ENCODE measurements at regions not wholly inside any gene's neighbourhood (a gene's known extent, or its start where the extent isn't known, plus 50 kb on each side); places are given as distances from the start of the nearest gene placed in this dataset.

DNA sequence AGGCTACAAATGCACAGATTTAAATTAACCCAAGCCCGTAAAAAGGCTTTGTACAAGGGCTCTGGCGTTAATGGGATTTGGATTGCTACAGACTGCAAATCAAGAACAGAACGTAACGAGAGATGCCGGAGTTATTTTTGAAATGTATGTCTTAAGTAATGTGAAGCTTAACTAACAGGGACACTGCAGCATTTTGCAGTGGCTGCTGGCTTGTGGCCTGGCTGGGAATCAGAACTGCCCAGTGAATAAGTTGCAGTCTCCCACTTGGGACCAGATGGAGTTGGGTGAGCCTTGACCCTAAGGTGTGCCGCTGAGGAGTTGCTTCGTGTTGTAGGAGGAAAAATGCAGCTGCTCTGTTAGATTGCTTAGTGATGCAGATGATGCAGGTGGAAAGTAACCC, 318.4 kb downstream of the DHX15 start:
- H3K36me3 ChIP-seq (ENCODE audit: control insufficient read depth in 1 of 2, insufficient read depth in 2 of 2, low read length in 2 of 2), result no peaks in the 10 kb centered on the region
- no CpG with 5 or more reads among the region's 7 CpGs for WGBS (ENCODE audit: extremely low coverage, insufficient coverage, insufficient read length)

DNA sequence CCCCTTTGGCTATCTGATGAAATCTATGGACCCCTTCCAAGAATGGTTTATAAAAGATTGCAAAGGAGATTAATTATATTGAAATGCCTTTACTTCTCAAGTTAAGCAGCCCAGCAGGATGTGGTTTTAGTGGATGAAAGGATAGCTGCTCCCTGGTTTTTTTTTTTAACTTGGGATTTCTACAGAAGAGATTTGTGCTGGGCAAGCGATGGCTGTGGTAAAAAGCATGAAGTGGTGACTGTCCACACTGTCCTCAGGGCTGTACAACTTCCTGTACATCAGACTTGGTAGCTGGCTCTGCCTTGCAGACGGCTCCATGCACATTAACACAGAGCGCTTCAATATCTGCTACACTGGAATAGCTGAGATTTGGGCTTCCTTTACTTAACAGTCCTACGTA, 321.7 kb downstream of the DHX15 start:
- H3K4me1 ChIP-seq (ENCODE audit: control insufficient read depth in 1 of 2, insufficient read depth in 2 of 2, low read length in 2 of 2), result peaks cover 13 to 21% of the 10 kb centered on the region in 2 experiments
- no peaks in the 10 kb centered on the region for H3K27me3 ChIP-seq (ENCODE audit: insufficient read depth, low read length)
- H3K4me2 ChIP-seq (ENCODE audit: low read length), result no peak overlapping the region
- H3K36me3 ChIP-seq (ENCODE audit: control insufficient read depth in 1 of 2, insufficient read depth in 2 of 2, low read length in 2 of 2), result no peaks in the 10 kb centered on the region
- DNase-seq, result no peak
- no peak overlapping the region for H4K12ac ChIP-seq (ENCODE audit: low read depth, low read length)
- no peak overlapping the region for H3K18ac ChIP-seq (ENCODE audit: low read length)
- H3K14ac ChIP-seq (ENCODE audit: low read length), result no peak overlapping the region
- no peak overlapping the region for H3K9ac ChIP-seq (ENCODE audit: low read length)
- no peak overlapping the region for H3K4ac ChIP-seq (ENCODE audit: low read depth, low read length)
- H3K4me3 ChIP-seq (ENCODE audit: low read depth, low read length), result no peak overlapping the region
- H4K91ac ChIP-seq (ENCODE audit: low read depth, low read length), result no peak overlapping the region
- peaks cover 2% of the 10 kb centered on the region for H3K79me2 ChIP-seq (ENCODE audit: control insufficient read depth, insufficient read depth, low read length, poor library complexity)
- WGBS (ENCODE audit: extremely low coverage, insufficient coverage, insufficient read length), result no CpG with 5 or more reads among the region's 4 CpGs
- peaks cover 10% of the 10 kb centered on the region for H3K79me1 ChIP-seq (ENCODE audit: low read length)
- no peak overlapping the region for H2BK12ac ChIP-seq (ENCODE audit: low read length)
- H2AK5ac ChIP-seq (ENCODE audit: low read length), result no peak overlapping the region
- peak overlapping the region; percentile 12 for H3K27ac ChIP-seq (ENCODE audit: low read depth, low read length)
- no peak overlapping the region for H3K23ac ChIP-seq (ENCODE audit: low read length)
- no peak overlapping the region for H2BK5ac ChIP-seq (ENCODE audit: low read depth, low read length, poor library complexity)
- H2BK120ac ChIP-seq (ENCODE audit: insufficient read depth, low read length, poor library complexity), result no peak overlapping the region
- no peak overlapping the region for H2AFZ ChIP-seq (ENCODE audit: insufficient read depth, low read length, poor library complexity)
- H3K9me3 ChIP-seq (ENCODE audit: insufficient read depth, low read depth, low read length), result no peaks in the 10 kb centered on the region
- H4K8ac ChIP-seq (ENCODE audit: low read depth, low read length), result no peak overlapping the region

More for the DNA sequence above, 318.4 kb downstream of the DHX15 start:
- H4K8ac ChIP-seq (ENCODE audit: low read depth, low read length), result peak overlapping the region; percentile 22
- no peak overlapping the region for H3K4me2 ChIP-seq (ENCODE audit: low read length)
- H2AK5ac ChIP-seq (ENCODE audit: low read length), result no peak overlapping the region
- no peak overlapping the region for H3K9ac ChIP-seq (ENCODE audit: low read length)
- no peak overlapping the region for H3K27ac ChIP-seq (ENCODE audit: low read depth, low read length)
- H2BK12ac ChIP-seq (ENCODE audit: low read length), result peak overlapping the region; percentile 82
- H3K14ac ChIP-seq (ENCODE audit: low read length), result peak overlapping the region; percentile 13
- no peak overlapping the region for H4K12ac ChIP-seq (ENCODE audit: low read depth, low read length)
- peak overlapping the region; percentile 63 for H4K91ac ChIP-seq (ENCODE audit: low read depth, low read length)
- peak overlapping the region; percentile 29 for H2BK120ac ChIP-seq (ENCODE audit: insufficient read depth, low read length, poor library complexity)
- no peaks in the 10 kb centered on the region for H3K9me3 ChIP-seq (ENCODE audit: insufficient read depth, low read depth, low read length)
- H3K23ac ChIP-seq (ENCODE audit: low read length), result no peak overlapping the region
- peaks cover 13 to 21% of the 10 kb centered on the region in 2 experiments for H3K4me1 ChIP-seq (ENCODE audit: control insufficient read depth in 1 of 2, insufficient read depth in 2 of 2, low read length in 2 of 2)
- no peaks in the 10 kb centered on the region for H3K27me3 ChIP-seq (ENCODE audit: insufficient read depth, low read length)
- no peak overlapping the region for H3K18ac ChIP-seq (ENCODE audit: low read length)
- no peak overlapping the region for H2AFZ ChIP-seq (ENCODE audit: insufficient read depth, low read length, poor library complexity)
- H3K79me2 ChIP-seq (ENCODE audit: control insufficient read depth, insufficient read depth, low read length, poor library complexity), result peaks cover 2% of the 10 kb centered on the region
- H3K4me3 ChIP-seq (ENCODE audit: low read depth, low read length), result no peak overlapping the region
- H3K4ac ChIP-seq (ENCODE audit: low read depth, low read length), result no peak overlapping the region
- H3K79me1 ChIP-seq (ENCODE audit: low read length), result peaks cover 10% of the 10 kb centered on the region
- peak overlapping the region; percentile 3 for H2BK5ac ChIP-seq (ENCODE audit: low read depth, low read length, poor library complexity)
- peak in 1 of 2 donors; percentile 20 for DNase-seq

DNA sequence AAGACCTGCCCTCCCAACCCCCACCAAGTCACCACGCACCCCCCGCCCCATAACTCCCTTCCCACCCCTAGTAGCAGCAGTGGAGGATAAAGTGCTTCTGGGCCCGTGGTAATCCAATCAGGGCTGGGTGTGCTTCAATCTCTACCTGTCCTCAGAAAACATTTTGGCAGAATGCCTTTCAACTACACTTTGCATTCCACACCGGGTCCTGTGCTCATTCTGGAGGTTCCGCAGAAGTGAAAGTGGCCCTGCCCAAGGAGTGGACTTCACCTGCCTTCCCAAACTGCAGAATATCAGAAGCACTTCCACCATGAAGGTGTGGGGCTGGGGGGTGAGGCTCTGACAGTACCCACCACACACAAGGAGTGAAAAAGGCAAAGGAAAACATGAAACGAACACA, 322.3 kb downstream of the DHX15 start:
- H3K4me2 ChIP-seq (ENCODE audit: low read length), result peak overlapping the region; percentile 20
- H2BK12ac ChIP-seq (ENCODE audit: low read length), result no peak overlapping the region
- H4K91ac ChIP-seq (ENCODE audit: low read depth, low read length), result no peak overlapping the region
- no peaks in the 10 kb centered on the region for H3K27me3 ChIP-seq (ENCODE audit: insufficient read depth, low read length)
- H2BK120ac ChIP-seq (ENCODE audit: insufficient read depth, low read length, poor library complexity), result peak overlapping the region; percentile 59
- no peak overlapping the region for H3K23ac ChIP-seq (ENCODE audit: low read length)
- no CpG with 5 or more reads among the region's 6 CpGs for WGBS (ENCODE audit: extremely low coverage, insufficient coverage, insufficient read length)
- H3K79me1 ChIP-seq (ENCODE audit: low read length), result peaks cover 7% of the 10 kb centered on the region
- H3K4me3 ChIP-seq (ENCODE audit: low read depth, low read length), result no peak overlapping the region
- H3K27ac ChIP-seq (ENCODE audit: low read depth, low read length), result peak overlapping the region; percentile 12
- peaks cover 13 to 19% of the 10 kb centered on the region in 2 experiments for H3K4me1 ChIP-seq (ENCODE audit: control insufficient read depth in 1 of 2, insufficient read depth in 2 of 2, low read length in 2 of 2)
- H3K9ac ChIP-seq (ENCODE audit: low read length), result no peak overlapping the region
- no peak overlapping the region for H3K14ac ChIP-seq (ENCODE audit: low read length)
- H2BK5ac ChIP-seq (ENCODE audit: low read depth, low read length, poor library complexity), result no peak overlapping the region
- H4K12ac ChIP-seq (ENCODE audit: low read depth, low read length), result no peak overlapping the region
- no peaks in the 10 kb centered on the region for H3K9me3 ChIP-seq (ENCODE audit: insufficient read depth, low read depth, low read length)
- peak overlapping the region; percentile 62 for H2AFZ ChIP-seq (ENCODE audit: insufficient read depth, low read length, poor library complexity)
- H2AK5ac ChIP-seq (ENCODE audit: low read length), result no peak overlapping the region
- H3K4ac ChIP-seq (ENCODE audit: low read depth, low read length), result no peak overlapping the region
- no peak overlapping the region for H3K18ac ChIP-seq (ENCODE audit: low read length)
- H3K79me2 ChIP-seq (ENCODE audit: control insufficient read depth, insufficient read depth, low read length, poor library complexity), result peaks cover 2% of the 10 kb centered on the region
- no peaks in the 10 kb centered on the region for H3K36me3 ChIP-seq (ENCODE audit: control insufficient read depth in 1 of 2, insufficient read depth in 2 of 2, low read length in 2 of 2)
- no peak for DNase-seq
- no peak overlapping the region for H4K8ac ChIP-seq (ENCODE audit: low read depth, low read length)

GRCh38 chr4:24260923-24261564, 323.3 kb downstream of the DHX15 start:
- no peak overlapping the region for H2BK5ac ChIP-seq (ENCODE audit: low read depth, low read length, poor library complexity)
- no peak overlapping the region for H3K4me2 ChIP-seq (ENCODE audit: low read length)
- peaks cover 7 to 14% of the 10 kb centered on the region in 2 experiments for H3K4me1 ChIP-seq (ENCODE audit: control insufficient read depth in 1 of 2, insufficient read depth in 2 of 2, low read length in 2 of 2)
- peak overlapping the region; percentile 8 for H2BK12ac ChIP-seq (ENCODE audit: low read length)
- H3K4ac ChIP-seq (ENCODE audit: low read depth, low read length), result no peak overlapping the region
- no peak overlapping the region for H4K91ac ChIP-seq (ENCODE audit: low read depth, low read length)
- no peak overlapping the region for H3K23ac ChIP-seq (ENCODE audit: low read length)
- H3K79me1 ChIP-seq (ENCODE audit: low read length), result peaks cover 5% of the 10 kb centered on the region
- H3K14ac ChIP-seq (ENCODE audit: low read length), result peak overlapping the region; percentile 11
- H3K9me3 ChIP-seq (ENCODE audit: insufficient read depth, low read depth, low read length), result no peaks in the 10 kb centered on the region
- no peaks in the 10 kb centered on the region for H3K79me2 ChIP-seq (ENCODE audit: control insufficient read depth, insufficient read depth, low read length, poor library complexity)
- no peak overlapping the region for H3K4me3 ChIP-seq (ENCODE audit: low read depth, low read length)
- no peak overlapping the region for H2BK120ac ChIP-seq (ENCODE audit: insufficient read depth, low read length, poor library complexity)
- H4K12ac ChIP-seq (ENCODE audit: low read depth, low read length), result no peak overlapping the region
- H4K8ac ChIP-seq (ENCODE audit: low read depth, low read length), result no peak overlapping the region
- H3K27ac ChIP-seq (ENCODE audit: low read depth, low read length), result no peak overlapping the region
- DNase-seq, result peak in 1 of 2 donors; percentile 21
- WGBS (ENCODE audit: extremely low coverage, insufficient coverage, insufficient read length), result no CpG with 5 or more reads among the region's 5 CpGs
- H3K27me3 ChIP-seq (ENCODE audit: insufficient read depth, low read length), result no peaks in the 10 kb centered on the region
- H2AFZ ChIP-seq (ENCODE audit: insufficient read depth, low read length, poor library complexity), result no peak overlapping the region
- no peaks in the 10 kb centered on the region for H3K36me3 ChIP-seq (ENCODE audit: control insufficient read depth in 1 of 2, insufficient read depth in 2 of 2, low read length in 2 of 2)
- no peak overlapping the region for H3K9ac ChIP-seq (ENCODE audit: low read length)
- H3K18ac ChIP-seq (ENCODE audit: low read length), result no peak overlapping the region
- peak overlapping the region; percentile 18 for H2AK5ac ChIP-seq (ENCODE audit: low read length)
